ENCODE measurements at regions not wholly inside any gene's neighbourhood (a gene's known extent, or its start where the extent isn't known, plus 50 kb on each side); places are given as distances from the start of the nearest gene placed in this dataset.

GRCh38 chr20:56157530-56158203 is 90.9 kb upstream of the MC3R start:
- Histone ChIP-seq H3K27me3 (ENCODE audit: control insufficient read depth, extremely low read depth, insufficient read depth, low read length) (no peaks in the 10 kb centered on the region), H3K4me1 (ENCODE audit: control insufficient read depth, extremely low read depth, insufficient read depth, low read length) (no peaks in the 10 kb centered on the region), H3K9me3 (ENCODE audit: control insufficient read depth, low read depth, low read length) (no peaks in the 10 kb centered on the region), H3K9me1 (ENCODE audit: control insufficient read depth, extremely low read depth, insufficient read depth, low read length) (no peaks in the 10 kb centered on the region), H3K4me3 (ENCODE audit: control insufficient read depth in 2 of 3, extremely low read depth in 1 of 3, insufficient read depth in 2 of 3, low read depth in 1 of 3, low read length in 3 of 3) (no peak overlapping the region), H3K79me2 (ENCODE audit: control insufficient read depth, insufficient read depth, low read length) (no peaks in the 10 kb centered on the region), H3K9ac (ENCODE audit: control insufficient read depth, extremely low read depth, insufficient read depth, low read length) (no peak overlapping the region), H3K27ac (ENCODE audit: control insufficient read depth, insufficient read depth, low read length) (no peak overlapping the region), H2AFZ (ENCODE audit: control insufficient read depth, low read length) (no peak overlapping the region), H4K20me1 (ENCODE audit: control insufficient read depth, extremely low read depth, insufficient read depth, low read length) (no peaks in the 10 kb centered on the region), H3K36me3 (ENCODE audit: control insufficient read depth in 2 of 2, extremely low read depth in 1 of 2, insufficient read depth in 2 of 2, low read length in 2 of 2) (no peaks in the 10 kb centered on the region), H3K4me2 (ENCODE audit: control insufficient read depth, extremely low read depth, insufficient read depth, low read depth, low read length) (no peak overlapping the region)
- FAIRE-seq (no peak), DNase-seq (ENCODE audit: low read depth, low spot score) (no peak)
- dilution Hi-C loops (cut with MboI; ENCODE audit: extremely low pct_ligation_motif_present, low sequenced_read_pairs), result no loop called here
- TF ChIP-seq CTCF (optimal IDR thresholded peaks at IDR 0.05 in 1 of 3, IDR thresholded peaks at IDR 0.05 in 1 of 3, conservative IDR thresholded peaks at IDR 0.05 in 1 of 3; ENCODE audit: extremely low read depth in 1 of 3, insufficient read depth in 2 of 3, low read length in 3 of 3) (no peak), EZH2 (IDR thresholded peaks at IDR 0.05; ENCODE audit: low read length) (no peak)

GRCh38 chr20:56158489-56158888 is 90.0 kb upstream of the MC3R start:
- Histone ChIP-seq H2AFZ (ENCODE audit: control insufficient read depth, low read length) (no peak overlapping the region), H3K9me1 (ENCODE audit: control insufficient read depth, extremely low read depth, insufficient read depth, low read length) (no peaks in the 10 kb centered on the region), H3K4me1 (ENCODE audit: control insufficient read depth, extremely low read depth, insufficient read depth, low read length) (no peaks in the 10 kb centered on the region), H4K20me1 (ENCODE audit: control insufficient read depth, extremely low read depth, insufficient read depth, low read length) (no peaks in the 10 kb centered on the region), H3K9ac (ENCODE audit: control insufficient read depth, extremely low read depth, insufficient read depth, low read length) (no peak overlapping the region), H3K4me2 (ENCODE audit: control insufficient read depth, extremely low read depth, insufficient read depth, low read depth, low read length) (no peak overlapping the region), H3K27ac (ENCODE audit: control insufficient read depth, insufficient read depth, low read length) (no peak overlapping the region), H3K27me3 (ENCODE audit: control insufficient read depth, extremely low read depth, insufficient read depth, low read length) (no peaks in the 10 kb centered on the region), H3K4me3 (ENCODE audit: control insufficient read depth in 2 of 3, extremely low read depth in 1 of 3, insufficient read depth in 2 of 3, low read depth in 1 of 3, low read length in 3 of 3) (no peak overlapping the region), H3K79me2 (ENCODE audit: control insufficient read depth, insufficient read depth, low read length) (no peaks in the 10 kb centered on the region), H3K9me3 (ENCODE audit: control insufficient read depth, low read depth, low read length) (no peaks in the 10 kb centered on the region), H3K36me3 (ENCODE audit: control insufficient read depth in 2 of 2, extremely low read depth in 1 of 2, insufficient read depth in 2 of 2, low read length in 2 of 2) (no peaks in the 10 kb centered on the region)
- DNase-seq (ENCODE audit: low read depth, low spot score) (no peak), FAIRE-seq (no peak)
- no peak for TF ChIP-seq EZH2 (IDR thresholded peaks at IDR 0.05; ENCODE audit: low read length)
- no peak for TF ChIP-seq CTCF (optimal IDR thresholded peaks at IDR 0.05 in 1 of 3, IDR thresholded peaks at IDR 0.05 in 1 of 3, conservative IDR thresholded peaks at IDR 0.05 in 1 of 3; ENCODE audit: extremely low read depth in 1 of 3, insufficient read depth in 2 of 3, low read length in 3 of 3)
- dilution Hi-C loops (cut with MboI; ENCODE audit: extremely low pct_ligation_motif_present, low sequenced_read_pairs), result no loop called here
